ENCODE measurements at regions not wholly inside any gene's neighbourhood (a gene's known extent, or its start where the extent isn't known, plus 50 kb on each side); places are given as distances from the start of the nearest gene placed in this dataset.

GRCh38 chr14:105774001-105774400 lies 247.6 kb downstream of the TMEM121 start:
- TF ChIP-seq CTCF (conservative IDR thresholded peaks at IDR 0.05; ENCODE audit: low read depth, low read length), result no peak
- TF ChIP-seq EZH2 (IDR thresholded peaks at IDR 0.05; ENCODE audit: borderline replicate concordance, low read depth, low read length, poor library complexity, severe bottlenecking), result no peak
